Lower lobe of right lung (tissue), 2 donors: ENCODE measurements at regions not wholly inside any gene's neighbourhood (a gene's known extent, or its start where the extent isn't known, plus 50 kb on each side); places are given as distances from the start of the nearest gene placed in this dataset.

Experiments used
- ATAC-seq, 2 donors: fragments of 200-7000 bp; cut with Tn5 transposase; one replicate each; pipeline ENCODE4 v1.9.1; 2020 to 2022; ENCODE audit warnings: mild to moderate bottlenecking in 2 of 2, moderate library complexity in 2 of 2
- DNase-seq: peaks from one replicate; pipeline ENCODE4 v3.0.0-alpha.2; 2020
- H3K27ac ChIP-seq: fragments of 200-600 bp; one replicate; pipeline ENCODE4 v1.8.0; 2022
- H3K27me3 ChIP-seq: fragments of 200-600 bp; one replicate; pipeline ENCODE4 v1.8.0; 2022; ENCODE audit warnings: low read depth
- H3K36me3 ChIP-seq: fragments of 200-600 bp; one replicate; pipeline ENCODE4 v1.8.0; 2022; ENCODE audit warnings: mild to moderate bottlenecking
- H3K4me1 ChIP-seq: fragments of 200-600 bp; one replicate; pipeline ENCODE4 v1.8.0; 2022
- H3K4me3 ChIP-seq: fragments of 200-600 bp; one replicate; pipeline ENCODE4 v1.8.0; 2022; ENCODE audit warnings: mild to moderate bottlenecking
- H3K9me3 ChIP-seq: fragments of 200-600 bp; one replicate; pipeline ENCODE4 v1.8.0; 2022
- CTCF ChIP-seq: fragments of 200-600 bp; IDR thresholded peaks from one replicate; pipeline ENCODE4 v1.8.0; 2022; ENCODE audit warnings: antibody characterized with exemption, mild to moderate bottlenecking
- intact Hi-C: fragments of 100-400 bp; cut with DNase I; formaldehyde crosslinking; loops from one replicate; pipeline ENCODE4 v1.11.0; 2022
- donor health status: DM: no; HTN: yes; CAD: no; lungs with severe emphysema.

GRCh38 chr2:15812187-15812780, 128.1 kb upstream of the MYCN start:
- no peaks in the 10 kb centered on the region for H3K27me3 ChIP-seq
- no peak overlapping the region for H3K4me3 ChIP-seq
- H3K4me1 ChIP-seq = no peaks in the 10 kb centered on the region
- no peak overlapping the region for H3K27ac ChIP-seq
- no peak for TF ChIP-seq CTCF
- H3K36me3 ChIP-seq = no peaks in the 10 kb centered on the region
- intact Hi-C loops = no loop called here
- H3K9me3 ChIP-seq = no peaks in the 10 kb centered on the region
- no peak for DNase-seq
- no peak for ATAC-seq

GRCh38 chr2:15813481-15814266, 126.7 kb upstream of the MYCN start:
- Histone ChIP-seq H3K4me3 (no peak overlapping the region), H3K4me1 (no peaks in the 10 kb centered on the region), H3K27ac (no peak overlapping the region), H3K27me3 (no peaks in the 10 kb centered on the region), H3K36me3 (no peaks in the 10 kb centered on the region), H3K9me3 (no peaks in the 10 kb centered on the region)
- no peak for ATAC-seq
- TF ChIP-seq CTCF = no peak
- intact Hi-C loops = no loop called here
- no peak for DNase-seq

- intact Hi-C loops = no loop called here
These were observed 125.9 kb upstream of the MYCN start for GRCh38 chr2:15814403-15814802.

GRCh38 chr2:15814946-15815345, 125.4 kb upstream of the MYCN start:
- Histone ChIP-seq H3K9me3 (no peaks in the 10 kb centered on the region), H3K27me3 (peaks cover 3% of the 10 kb centered on the region), H3K27ac (no peak overlapping the region), H3K36me3 (no peaks in the 10 kb centered on the region), H3K4me3 (no peak overlapping the region), H3K4me1 (no peaks in the 10 kb centered on the region)
- DNase-seq (no peak), ATAC-seq (no peak)
- no peak for TF ChIP-seq CTCF
- intact Hi-C loops = no loop called here

More at GRCh38 chr2:15814403-15814802, 125.9 kb upstream of the MYCN start:
- DNase-seq = no peak
- no peaks in the 10 kb centered on the region for H3K9me3 ChIP-seq
- no peak for ATAC-seq
- H3K36me3 ChIP-seq = no peaks in the 10 kb centered on the region
- H3K4me1 ChIP-seq = no peaks in the 10 kb centered on the region
- H3K27ac ChIP-seq = no peak overlapping the region
- peaks cover 3% of the 10 kb centered on the region for H3K27me3 ChIP-seq
- no peak for TF ChIP-seq CTCF
- H3K4me3 ChIP-seq = no peak overlapping the region

- no peaks in the 10 kb centered on the region for H3K9me3 ChIP-seq
- H3K4me1 ChIP-seq = no peaks in the 10 kb centered on the region
- H3K36me3 ChIP-seq = no peaks in the 10 kb centered on the region
- H3K27me3 ChIP-seq = peaks cover 3% of the 10 kb centered on the region
- no peak overlapping the region for H3K4me3 ChIP-seq
- H3K27ac ChIP-seq = no peak overlapping the region
- no peak for DNase-seq
- TF ChIP-seq CTCF = no peak
- intact Hi-C loops = no loop called here
- ATAC-seq = no peak
These were observed 124.1 kb upstream of the MYCN start for GRCh38 chr2:15816226-15816625.
